Liver (tissue), 8 donors: ENCODE measurements at regions not wholly inside any gene's neighbourhood (a gene's known extent, or its start where the extent isn't known, plus 50 kb on each side); places are given as distances from the start of the nearest gene placed in this dataset.

Experiments
- DNase-seq: peaks from one replicate; pipeline ENCODE4 v3.0.0-alpha.2; 2017; ENCODE audit warnings: low spot score
- H3K27ac ChIP-seq, 2 donors: one replicate each; pipeline ENCODE4 v1.7.0; 2013; ENCODE audit warnings: inconsistent platforms in 2 of 2, low read length in 2 of 2, control low read depth in 1 of 2, low read depth in 1 of 2, mild to moderate bottlenecking in 1 of 2
- H3K27me3 ChIP-seq, 4 donors: one replicate each; pipeline versions ENCODE4 v1.6.1 to v1.7.0; 2013; ENCODE audit warnings: low read length in 3 of 4, inconsistent platforms in 1 of 4, mild to moderate bottlenecking in 1 of 4, moderate library complexity in 1 of 4; ENCODE audit not compliant: control insufficient read depth in 4 of 4, insufficient read depth in 4 of 4
- H3K36me3 ChIP-seq, 4 donors: one replicate each; pipeline versions ENCODE4 v1.6.1 to v1.7.0; 2013; ENCODE audit warnings: low read length in 3 of 4, mild to moderate bottlenecking in 3 of 4, low read depth in 1 of 4, moderate library complexity in 1 of 4; ENCODE audit not compliant: control insufficient read depth in 4 of 4, insufficient read depth in 3 of 4
- H3K4me1 ChIP-seq, 4 donors: one replicate each; pipeline versions ENCODE4 v1.6.1 to v1.7.0; 2013; ENCODE audit warnings: low read length in 3 of 4, mild to moderate bottlenecking in 3 of 4, moderate library complexity in 1 of 4; ENCODE audit not compliant: control insufficient read depth in 4 of 4, insufficient read depth in 4 of 4
- H3K4me3 ChIP-seq, 3 donors: one replicate each; pipeline versions ENCODE4 v1.6.1 to v1.7.0; 2013; ENCODE audit warnings: low read length in 3 of 3, control low read depth in 1 of 3, low read depth in 1 of 3, mild to moderate bottlenecking in 1 of 3
- H3K9ac ChIP-seq, 2 donors: one replicate each; pipeline ENCODE4 v1.7.0; 2013; ENCODE audit warnings: low read length in 2 of 2, mild to moderate bottlenecking in 2 of 2, moderate library complexity in 2 of 2, control low read depth in 1 of 2, low read depth in 1 of 2
- H3K9me3 ChIP-seq, 4 donors: one replicate each; pipeline versions ENCODE4 v1.6.1 to v1.7.0; 2013; ENCODE audit warnings: low read length in 3 of 4; ENCODE audit not compliant: control insufficient read depth in 4 of 4
- EGR1 ChIP-seq, 2 donors: IDR thresholded peaks; 2 replicates each; pipeline ENCODE4 v1.6.1; 2016 to 2018; ENCODE audit warnings: antibody characterized with exemption in 2 of 2, low read depth in 2 of 2
- FOXA1 ChIP-seq: IDR thresholded peaks from 2 replicates; pipeline ENCODE4 v1.6.1; 2016; ENCODE audit warnings: antibody characterized with exemption
- FOXA2 ChIP-seq: IDR thresholded peaks from 2 replicates; pipeline ENCODE4 v1.6.1; 2016; ENCODE audit warnings: antibody characterized with exemption
- GABPA ChIP-seq, 2 donors: IDR thresholded peaks in 1 of 2; conservative IDR thresholded peaks in 1 of 2; 2 replicates each; pipeline ENCODE4 v1.6.1; 2016; ENCODE audit warnings: antibody characterized with exemption in 2 of 2, mild to moderate bottlenecking in 1 of 2, moderate library complexity in 1 of 2
- HNF4A ChIP-seq, 2 donors: conservative IDR thresholded peaks; 2 replicates each; pipeline ENCODE4 v1.6.1; 2016; ENCODE audit warnings: antibody characterized with exemption in 2 of 2, mild to moderate bottlenecking in 2 of 2
- HNF4G ChIP-seq: IDR thresholded peaks from 2 replicates; pipeline ENCODE4 v1.6.1; 2016; ENCODE audit warnings: antibody characterized with exemption
- JUND ChIP-seq, 2 donors: IDR thresholded peaks; 2 replicates each; pipeline ENCODE4 v1.6.1; 2016; ENCODE audit warnings: antibody characterized with exemption in 2 of 2
- NR2F2 ChIP-seq: IDR thresholded peaks from 2 replicates; pipeline ENCODE4 v1.6.1; 2016; ENCODE audit warnings: antibody characterized with exemption
- RAD21 ChIP-seq, 2 donors: IDR thresholded peaks; 2 replicates each; pipeline ENCODE4 v1.6.1; 2016; ENCODE audit warnings: antibody characterized with exemption in 2 of 2, mild to moderate bottlenecking in 2 of 2
- RXRA ChIP-seq, 2 donors: IDR thresholded peaks; 2 replicates each; pipeline ENCODE4 v1.6.1; 2017 to 2018; ENCODE audit warnings: antibody characterized with exemption in 2 of 2, mild to moderate bottlenecking in 1 of 2
- SP1 ChIP-seq: IDR thresholded peaks from 2 replicates; pipeline ENCODE4 v1.6.1; 2018; ENCODE audit warnings: antibody characterized with exemption, mild to moderate bottlenecking
- TAF1 ChIP-seq: conservative IDR thresholded peaks from 2 replicates; pipeline ENCODE4 v1.6.1; 2016; ENCODE audit warnings: antibody characterized with exemption, mild to moderate bottlenecking
- YY1 ChIP-seq: IDR thresholded peaks from 2 replicates; pipeline ENCODE4 v1.6.1; 2016; ENCODE audit warnings: antibody characterized with exemption, mild to moderate bottlenecking
- WGBS: extraction: QIAGEN DNeasy Blood & Tissue Kit; methylation state at CpG from one replicate; pipeline ENCODE4 v1.1.7; 2013; 5-methylcytosine and 5-hydroxymethylcytosine counted together
- TF ChIP-seq, protein P1 (sequence below): fragments of 150-350 bp; IDR thresholded peaks from 2 replicates; pipeline ENCODE4 v1.5.1; 2017; ENCODE audit warnings: improper control_type of control experiment, low read depth, low read length; ENCODE audit not compliant: missing input control
- TF ChIP-seq, protein P2 (sequence below): IDR thresholded peaks from 2 replicates; pipeline ENCODE4 v1.6.1; 2016; ENCODE audit warnings: antibody characterized with exemption, mild to moderate bottlenecking
- TF ChIP-seq, protein P3 (sequence below): IDR thresholded peaks from 2 replicates; pipeline ENCODE4 v1.6.1; 2016; ENCODE audit warnings: antibody characterized with exemption
- TF ChIP-seq, protein P4 (sequence below): IDR thresholded peaks from 2 replicates; pipeline ENCODE4 v1.6.1; 2016; ENCODE audit warnings: antibody characterized with exemption
- TF ChIP-seq, protein P5 (sequence below): IDR thresholded peaks from 2 replicates; pipeline ENCODE4 v1.6.1; 2016; ENCODE audit warnings: antibody characterized with exemption
- donor health status: healthy.
- donor health status: healthy.
- donor health status: healthy.
- donor health status: healthy.
- donor health status: healthy.

DNA sequence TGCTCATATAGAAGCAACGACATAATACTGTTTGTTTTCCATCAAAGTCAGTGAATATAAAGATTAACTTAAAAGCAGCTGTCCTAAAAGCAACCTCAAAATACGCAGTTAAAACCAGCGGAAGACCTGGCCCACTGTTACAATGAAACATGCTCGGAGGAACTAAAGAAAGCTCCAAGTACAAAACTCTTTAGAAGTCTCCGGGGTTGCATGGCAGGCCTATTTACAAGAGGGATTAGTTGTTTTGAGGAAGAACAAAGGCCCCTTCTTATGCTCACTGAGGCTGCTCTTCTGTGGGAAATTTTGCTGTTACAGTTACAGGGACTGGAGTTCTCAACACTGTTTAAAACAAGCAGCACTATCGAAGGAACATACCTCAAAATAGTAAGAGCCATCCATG, 75.9 kb upstream of the C12orf71 start:
- WGBS: 85% methylated on average over 6 of the region's 6 CpGs
- H3K9ac ChIP-seq: no peak overlapping the region
- DNase-seq: no peak
- no peaks in the 10 kb centered on the region for H3K36me3 ChIP-seq
- no peaks in the 10 kb centered on the region for H3K9me3 ChIP-seq
- H3K4me3 ChIP-seq: no peak overlapping the region
- TF ChIP-seq SP1 (no peak), RAD21 (IDR thresholded peaks at IDR 0.05) (no peak), HNF4A (conservative IDR thresholded peaks at IDR 0.05) (no peak), RXRA (IDR thresholded peaks at IDR 0.05) (no peak), FOXA2 (no peak), TAF1 (no peak), EGR1 (IDR thresholded peaks at IDR 0.05; ENCODE audit: low read depth in 2 of 2) (no peak), HNF4G (no peak), YY1 (no peak), NR2F2 (no peak), JUND (IDR thresholded peaks at IDR 0.05) (no peak), GABPA (IDR thresholded peaks at IDR 0.05 in 1 of 2, conservative IDR thresholded peaks at IDR 0.05 in 1 of 2) (no peak), FOXA1 (no peak)
- TF ChIP-seq, protein P1, sequence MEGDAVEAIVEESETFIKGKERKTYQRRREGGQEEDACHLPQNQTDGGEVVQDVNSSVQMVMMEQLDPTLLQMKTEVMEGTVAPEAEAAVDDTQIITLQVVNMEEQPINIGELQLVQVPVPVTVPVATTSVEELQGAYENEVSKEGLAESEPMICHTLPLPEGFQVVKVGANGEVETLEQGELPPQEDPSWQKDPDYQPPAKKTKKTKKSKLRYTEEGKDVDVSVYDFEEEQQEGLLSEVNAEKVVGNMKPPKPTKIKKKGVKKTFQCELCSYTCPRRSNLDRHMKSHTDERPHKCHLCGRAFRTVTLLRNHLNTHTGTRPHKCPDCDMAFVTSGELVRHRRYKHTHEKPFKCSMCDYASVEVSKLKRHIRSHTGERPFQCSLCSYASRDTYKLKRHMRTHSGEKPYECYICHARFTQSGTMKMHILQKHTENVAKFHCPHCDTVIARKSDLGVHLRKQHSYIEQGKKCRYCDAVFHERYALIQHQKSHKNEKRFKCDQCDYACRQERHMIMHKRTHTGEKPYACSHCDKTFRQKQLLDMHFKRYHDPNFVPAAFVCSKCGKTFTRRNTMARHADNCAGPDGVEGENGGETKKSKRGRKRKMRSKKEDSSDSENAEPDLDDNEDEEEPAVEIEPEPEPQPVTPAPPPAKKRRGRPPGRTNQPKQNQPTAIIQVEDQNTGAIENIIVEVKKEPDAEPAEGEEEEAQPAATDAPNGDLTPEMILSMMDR: no peak
- TF ChIP-seq, protein P2, sequence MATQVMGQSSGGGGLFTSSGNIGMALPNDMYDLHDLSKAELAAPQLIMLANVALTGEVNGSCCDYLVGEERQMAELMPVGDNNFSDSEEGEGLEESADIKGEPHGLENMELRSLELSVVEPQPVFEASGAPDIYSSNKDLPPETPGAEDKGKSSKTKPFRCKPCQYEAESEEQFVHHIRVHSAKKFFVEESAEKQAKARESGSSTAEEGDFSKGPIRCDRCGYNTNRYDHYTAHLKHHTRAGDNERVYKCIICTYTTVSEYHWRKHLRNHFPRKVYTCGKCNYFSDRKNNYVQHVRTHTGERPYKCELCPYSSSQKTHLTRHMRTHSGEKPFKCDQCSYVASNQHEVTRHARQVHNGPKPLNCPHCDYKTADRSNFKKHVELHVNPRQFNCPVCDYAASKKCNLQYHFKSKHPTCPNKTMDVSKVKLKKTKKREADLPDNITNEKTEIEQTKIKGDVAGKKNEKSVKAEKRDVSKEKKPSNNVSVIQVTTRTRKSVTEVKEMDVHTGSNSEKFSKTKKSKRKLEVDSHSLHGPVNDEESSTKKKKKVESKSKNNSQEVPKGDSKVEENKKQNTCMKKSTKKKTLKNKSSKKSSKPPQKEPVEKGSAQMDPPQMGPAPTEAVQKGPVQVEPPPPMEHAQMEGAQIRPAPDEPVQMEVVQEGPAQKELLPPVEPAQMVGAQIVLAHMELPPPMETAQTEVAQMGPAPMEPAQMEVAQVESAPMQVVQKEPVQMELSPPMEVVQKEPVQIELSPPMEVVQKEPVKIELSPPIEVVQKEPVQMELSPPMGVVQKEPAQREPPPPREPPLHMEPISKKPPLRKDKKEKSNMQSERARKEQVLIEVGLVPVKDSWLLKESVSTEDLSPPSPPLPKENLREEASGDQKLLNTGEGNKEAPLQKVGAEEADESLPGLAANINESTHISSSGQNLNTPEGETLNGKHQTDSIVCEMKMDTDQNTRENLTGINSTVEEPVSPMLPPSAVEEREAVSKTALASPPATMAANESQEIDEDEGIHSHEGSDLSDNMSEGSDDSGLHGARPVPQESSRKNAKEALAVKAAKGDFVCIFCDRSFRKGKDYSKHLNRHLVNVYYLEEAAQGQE: no peak
- TF ChIP-seq, protein P3, sequence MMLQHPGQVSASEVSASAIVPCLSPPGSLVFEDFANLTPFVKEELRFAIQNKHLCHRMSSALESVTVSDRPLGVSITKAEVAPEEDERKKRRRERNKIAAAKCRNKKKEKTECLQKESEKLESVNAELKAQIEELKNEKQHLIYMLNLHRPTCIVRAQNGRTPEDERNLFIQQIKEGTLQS: no peak
- TF ChIP-seq, protein P4, sequence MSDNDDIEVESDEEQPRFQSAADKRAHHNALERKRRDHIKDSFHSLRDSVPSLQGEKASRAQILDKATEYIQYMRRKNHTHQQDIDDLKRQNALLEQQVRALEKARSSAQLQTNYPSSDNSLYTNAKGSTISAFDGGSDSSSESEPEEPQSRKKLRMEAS: no peak
- TF ChIP-seq, protein P5, sequence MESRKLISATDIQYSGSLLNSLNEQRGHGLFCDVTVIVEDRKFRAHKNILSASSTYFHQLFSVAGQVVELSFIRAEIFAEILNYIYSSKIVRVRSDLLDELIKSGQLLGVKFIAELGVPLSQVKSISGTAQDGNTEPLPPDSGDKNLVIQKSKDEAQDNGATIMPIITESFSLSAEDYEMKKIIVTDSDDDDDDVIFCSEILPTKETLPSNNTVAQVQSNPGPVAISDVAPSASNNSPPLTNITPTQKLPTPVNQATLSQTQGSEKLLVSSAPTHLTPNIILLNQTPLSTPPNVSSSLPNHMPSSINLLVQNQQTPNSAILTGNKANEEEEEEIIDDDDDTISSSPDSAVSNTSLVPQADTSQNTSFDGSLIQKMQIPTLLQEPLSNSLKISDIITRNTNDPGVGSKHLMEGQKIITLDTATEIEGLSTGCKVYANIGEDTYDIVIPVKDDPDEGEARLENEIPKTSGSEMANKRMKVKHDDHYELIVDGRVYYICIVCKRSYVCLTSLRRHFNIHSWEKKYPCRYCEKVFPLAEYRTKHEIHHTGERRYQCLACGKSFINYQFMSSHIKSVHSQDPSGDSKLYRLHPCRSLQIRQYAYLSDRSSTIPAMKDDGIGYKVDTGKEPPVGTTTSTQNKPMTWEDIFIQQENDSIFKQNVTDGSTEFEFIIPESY: no peak
- no peak overlapping the region for H3K27ac ChIP-seq
- no peaks in the 10 kb centered on the region for H3K4me1 ChIP-seq
- H3K27me3 ChIP-seq: no peaks in the 10 kb centered on the region
